ENCODE measurements at regions not wholly inside any gene's neighbourhood (a gene's known extent, or its start where the extent isn't known, plus 50 kb on each side); places are given as distances from the start of the nearest gene placed in this dataset.
"Not testable (repeated sequence)": the region's sequence is repeated elsewhere in the genome, so short reads cannot be mapped to it uniquely, and the experiment has no call there.

- ChIA-PET CTCF (no interaction called here), POLR2A (no interaction called here)
- DNase-seq (ENCODE audit: extremely low spot score), result no peak
- TF ChIP-seq CTCF (IDR thresholded peaks at IDR 0.05; ENCODE audit: control extremely low read depth, extremely low read depth, low read depth, missing control alignments), result no peak
Observed at GRCh38 chrX:108914791-108915190, 178.4 kb upstream of the IRS4 start.

- POLR2A ChIA-PET; DNase-seq (ENCODE audit: extremely low spot score): not testable (repeated sequence)
- CTCF ChIA-PET, result interaction anchor here (1.8 kb wide), 1 partner anchor 10 kb away, joined by 5 read pairs; no protein-coding TSS in a partner anchor
Observed at GRCh38 chrX:108903831-108904230, 167.5 kb upstream of the IRS4 start.

- no peak for TF ChIP-seq CTCF (IDR thresholded peaks at IDR 0.05; ENCODE audit: control extremely low read depth, extremely low read depth, low read depth, missing control alignments)
- CTCF ChIA-PET, result no interaction called here
- POLR2A ChIA-PET, result no interaction called here
- DNase-seq (ENCODE audit: extremely low spot score), result no peak
Observed at GRCh38 chrX:108900333-108900732, 164.0 kb upstream of the IRS4 start.

GRCh38 chrX:108896349-108896748, 160.0 kb upstream of the IRS4 start:
- CTCF ChIA-PET, POLR2A ChIA-PET: not testable (repeated sequence)

GRCh38 chrX:108892501-108892900, 156.1 kb upstream of the IRS4 start:
- POLR2A ChIA-PET, result no interaction called here
- no peak for TF ChIP-seq CTCF (IDR thresholded peaks at IDR 0.05; ENCODE audit: control extremely low read depth, extremely low read depth, low read depth, missing control alignments)
- no peak for DNase-seq (ENCODE audit: extremely low spot score)

More at GRCh38 chrX:108896349-108896748, 160.0 kb upstream of the IRS4 start:
- DNase-seq (ENCODE audit: extremely low spot score), result not testable (repeated sequence)

GRCh38 chrX:108875548-108875947, 139.2 kb upstream of the IRS4 start:
- no peak for TF ChIP-seq CTCF (IDR thresholded peaks at IDR 0.05; ENCODE audit: control extremely low read depth, extremely low read depth, low read depth, missing control alignments)
- no peak for DNase-seq (ENCODE audit: extremely low spot score)
- ChIA-PET POLR2A (no interaction called here), CTCF (no interaction called here)

More at GRCh38 chrX:108892501-108892900, 156.1 kb upstream of the IRS4 start:
- CTCF ChIA-PET, result no interaction called here

- CTCF ChIA-PET; DNase-seq (ENCODE audit: extremely low spot score); POLR2A ChIA-PET: not testable (repeated sequence)
Observed at GRCh38 chrX:108843039-108843438, 106.7 kb upstream of the IRS4 start.

GRCh38 chrX:108833993-108834392, 97.6 kb upstream of the IRS4 start:
- TF ChIP-seq CTCF (IDR thresholded peaks at IDR 0.05; ENCODE audit: control extremely low read depth, extremely low read depth, low read depth, missing control alignments), result no peak
- POLR2A ChIA-PET, result no interaction called here
- CTCF ChIA-PET, result no interaction called here
- DNase-seq (ENCODE audit: extremely low spot score), result no peak
